SK-MEL-5 (cell line): ENCODE measurements at regions not wholly inside any gene's neighbourhood (a gene's known extent, or its start where the extent isn't known, plus 50 kb on each side); places are given as distances from the start of the nearest gene placed in this dataset.
"Not testable (repeated sequence)": the region's sequence is repeated elsewhere in the genome, so short reads cannot be mapped to it uniquely, and the experiment has no call there.

Source experiments
- DNase-seq: peaks from one replicate; pipeline ENCODE4 v3.0.0-alpha.2; 2016; ENCODE audit warnings: low read depth, low spot score
- in situ Hi-C: cut with HindIII; loops from 2 replicates; pipeline ENCODE4 v1.10.0; 2016; ENCODE audit warnings: low sequenced_read_pairs, high pct_unique_total_duplicates, low pct_unique_long_range_greater_than_20kb

DNA sequence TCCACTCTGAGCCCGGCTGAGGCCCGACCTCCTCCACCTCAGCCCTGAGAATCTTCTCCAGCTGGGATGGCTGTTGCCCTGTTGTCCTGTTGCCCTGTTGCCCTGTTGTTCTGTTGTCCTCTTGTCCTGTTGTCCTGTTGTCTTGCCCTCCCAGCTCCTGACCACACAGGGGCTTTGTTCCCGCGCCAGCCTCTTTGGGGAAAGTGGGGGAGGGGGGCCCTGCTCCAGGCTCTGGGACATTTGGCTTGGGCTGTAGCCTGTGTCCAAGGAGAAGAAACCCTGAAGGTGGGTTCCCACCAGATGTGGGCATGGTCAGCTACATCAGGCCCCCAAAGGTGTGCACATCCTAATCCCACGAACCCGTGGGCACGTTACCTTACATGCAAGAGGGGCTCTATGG is 113.5 kb upstream of the FAM20C start:
- in situ Hi-C loops, DNase-seq: not testable (repeated sequence)

DNA sequence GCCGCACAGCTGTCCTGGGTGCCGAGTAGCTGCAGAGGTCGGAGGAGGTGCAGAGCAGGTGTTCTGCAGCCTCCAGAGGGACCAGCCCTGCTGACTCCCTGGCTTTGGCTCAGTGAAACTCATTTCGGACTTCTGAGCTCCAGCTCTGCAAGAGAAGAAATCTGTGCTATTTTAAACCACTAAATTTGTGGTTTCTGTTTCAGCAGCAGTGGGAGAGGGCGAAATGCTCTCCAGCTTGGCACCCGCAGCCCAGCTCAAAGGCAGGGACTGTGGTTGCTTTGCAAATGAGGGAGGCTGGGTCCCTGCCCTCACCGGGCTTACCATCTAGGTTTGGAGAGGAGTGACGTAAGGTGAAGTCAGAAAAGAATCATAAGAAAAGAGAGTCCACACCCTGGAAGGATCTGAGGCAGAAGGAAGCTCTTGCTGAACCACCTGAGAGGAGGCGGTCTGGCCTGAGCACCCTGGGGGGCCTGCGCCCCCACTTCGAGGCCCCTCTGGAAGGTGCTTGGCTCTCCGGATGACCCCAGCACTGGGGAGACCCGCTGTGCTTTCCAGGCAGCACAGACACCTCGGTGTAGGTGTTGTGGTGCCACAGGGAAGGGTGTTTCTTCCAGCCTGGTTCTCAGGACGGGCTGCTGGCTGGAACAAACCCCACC is 112.8 kb upstream of the FAM20C start:
- in situ Hi-C loops, DNase-seq: not testable (repeated sequence)

DNA sequence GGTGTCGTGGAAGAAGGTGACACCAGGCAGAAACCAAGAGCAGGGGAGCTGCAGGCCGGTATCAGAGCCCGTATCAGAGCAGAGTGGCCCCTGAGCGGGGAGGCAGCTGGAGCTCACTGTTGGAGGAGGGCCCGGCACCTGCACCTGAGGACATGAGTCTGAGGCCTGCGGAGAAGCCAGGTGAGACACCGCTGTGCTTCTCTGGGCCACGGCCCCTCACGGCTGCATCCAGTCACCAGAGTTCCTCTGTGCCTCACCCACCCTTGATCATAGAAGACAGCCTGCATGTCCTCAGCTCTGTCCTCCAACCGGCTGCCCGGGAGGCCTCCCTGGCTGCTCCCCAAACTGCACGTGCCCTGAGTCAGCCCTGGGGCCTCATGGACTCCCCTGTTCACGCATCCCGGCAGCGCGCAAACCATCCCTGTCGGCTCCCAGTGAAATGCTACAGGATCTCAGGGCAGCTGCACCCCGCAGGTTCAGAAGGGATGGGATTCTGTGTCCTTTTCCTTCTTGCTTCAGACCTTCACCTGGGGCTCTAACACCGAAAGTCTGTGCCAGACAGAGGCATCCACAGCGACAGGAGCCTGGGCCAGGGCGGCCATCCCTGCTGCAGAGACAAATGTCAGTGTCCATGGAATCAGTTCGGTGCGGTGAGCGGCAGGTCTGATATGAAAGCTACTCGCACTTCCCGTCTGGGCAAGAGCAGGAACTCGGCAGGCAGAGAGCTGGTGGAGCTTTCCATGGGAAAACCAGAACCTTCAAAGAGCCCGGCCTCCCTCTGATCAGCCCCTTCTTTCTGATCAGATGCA is 111.9 kb upstream of the FAM20C start:
- in situ Hi-C loops = no loop called here
- DNase-seq = no peak

DNA sequence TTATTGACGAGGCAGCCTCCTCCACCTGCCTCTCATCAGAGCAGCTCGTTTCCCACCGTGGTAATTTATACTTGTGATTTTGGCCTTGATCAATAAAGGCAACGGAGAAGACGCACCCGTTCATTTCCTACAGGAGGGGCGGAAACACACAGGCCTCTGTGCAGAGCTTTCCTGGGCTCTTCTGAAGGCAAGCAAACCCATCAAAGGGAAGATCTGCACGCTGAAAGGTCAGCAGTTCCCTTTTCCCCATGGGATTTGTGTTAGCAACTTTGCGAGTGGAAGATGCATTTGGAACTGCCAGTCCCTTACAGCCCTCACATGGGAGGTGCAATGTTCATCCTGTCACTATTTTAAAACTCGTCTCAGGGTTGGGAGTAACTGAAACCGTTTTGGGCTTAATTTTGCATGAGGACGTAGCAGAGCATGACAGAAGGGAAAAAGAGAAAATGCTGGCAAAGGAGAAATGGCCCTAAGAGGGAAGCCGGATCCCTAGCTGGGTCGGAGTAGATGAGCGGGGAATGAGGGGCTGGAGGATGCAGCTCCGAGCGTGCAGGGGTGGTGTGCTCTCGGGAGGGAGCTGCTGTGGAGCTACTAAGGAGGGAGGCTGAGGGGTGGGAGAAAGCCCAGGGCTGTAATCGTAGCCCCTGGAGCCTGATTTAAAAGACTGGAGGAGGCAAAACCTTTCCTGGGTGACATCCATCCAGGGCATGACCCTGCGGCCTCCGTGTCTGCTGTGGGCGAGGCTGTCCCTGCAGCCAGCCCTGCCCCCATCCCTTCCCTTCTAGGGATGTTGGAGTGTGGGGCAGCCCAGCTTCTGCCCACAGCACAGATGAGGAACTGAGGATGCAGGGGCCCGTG is 111.1 kb upstream of the FAM20C start:
- DNase-seq = no peak

DNA sequence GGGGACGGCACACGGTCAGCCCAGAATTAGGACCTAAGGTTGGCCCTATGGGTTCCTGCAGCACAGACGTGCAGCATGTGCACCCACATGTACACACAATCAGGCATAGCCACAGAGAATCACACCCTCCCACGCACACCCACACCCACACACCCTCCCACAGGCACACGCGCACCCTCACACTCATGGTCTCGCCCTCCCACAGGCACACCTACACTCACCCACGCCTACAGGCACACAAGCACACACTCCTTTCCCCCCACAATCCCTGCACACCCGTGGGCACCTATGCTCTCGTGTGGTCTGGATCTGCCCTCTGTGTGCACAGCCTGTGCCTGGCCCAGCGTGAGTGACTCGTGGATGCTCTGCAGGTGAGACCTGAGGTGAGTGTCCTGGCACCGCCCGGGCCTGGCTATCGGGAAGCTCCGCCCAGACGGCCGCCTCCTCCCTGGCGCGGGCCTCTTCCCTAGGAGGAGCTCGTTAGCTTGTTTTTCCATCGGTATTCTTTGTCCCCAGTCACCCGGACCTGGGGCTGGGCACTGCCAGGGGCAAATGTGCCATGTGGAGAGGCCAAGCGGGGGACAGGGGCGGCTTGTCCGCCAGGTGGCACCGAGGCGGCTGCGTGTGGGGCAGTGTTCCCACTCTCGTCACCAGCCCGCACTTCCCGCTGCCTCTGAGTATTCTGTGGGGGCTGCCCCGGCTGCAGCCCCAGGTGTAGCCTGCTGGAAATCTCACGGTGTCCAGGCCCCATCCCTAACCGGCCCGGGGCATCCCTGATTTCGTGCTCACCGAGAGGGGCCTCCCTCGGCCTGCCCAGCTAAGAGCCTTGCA is 110.2 kb upstream of the FAM20C start:
- no peak for DNase-seq
- in situ Hi-C loops = no loop called here

More for the DNA sequence above, 111.1 kb upstream of the FAM20C start:
- in situ Hi-C loops = no loop called here

DNA sequence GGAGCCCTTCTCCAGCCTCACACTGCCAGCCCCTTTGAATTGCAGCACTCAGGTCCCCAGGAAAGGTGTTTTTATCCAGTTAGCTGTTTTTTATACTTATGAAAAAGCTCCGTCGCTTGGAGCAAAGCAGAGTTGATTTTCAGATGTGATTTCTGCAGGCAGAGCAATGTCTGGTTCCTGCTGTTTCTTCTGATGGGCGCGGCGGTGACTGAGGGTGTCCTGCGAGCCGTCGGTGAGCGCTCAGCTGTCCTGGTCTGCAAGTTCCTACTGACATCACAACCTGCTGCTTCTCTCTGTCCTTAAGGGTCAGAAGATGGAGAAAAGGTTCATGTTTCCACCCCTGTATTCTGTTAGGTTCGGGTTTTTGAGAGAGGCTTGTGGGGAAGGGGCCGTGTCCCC is 109.6 kb upstream of the FAM20C start:
- DNase-seq = no peak

DNA sequence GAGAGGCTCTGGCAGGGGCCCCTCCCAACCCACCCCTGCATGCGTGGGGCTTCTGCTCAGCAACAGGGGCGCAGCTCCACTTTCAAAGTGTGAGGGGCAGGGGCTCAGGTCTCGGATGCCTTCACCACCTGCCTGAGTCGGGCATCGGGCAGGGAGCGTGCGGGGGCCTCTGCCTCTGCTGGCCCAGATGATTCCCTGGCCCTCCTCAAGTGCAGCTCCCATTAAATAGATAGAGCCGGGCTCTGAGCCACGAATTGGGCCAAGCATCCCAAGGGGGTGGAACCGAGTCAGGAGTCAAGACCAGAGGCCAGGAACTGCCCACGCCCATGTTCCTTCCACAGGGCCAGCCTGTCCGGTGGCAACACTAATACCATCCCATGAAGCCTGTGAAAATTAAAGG is 108.9 kb upstream of the FAM20C start:
- DNase-seq = no peak

More for the DNA sequence above, 109.6 kb upstream of the FAM20C start:
- in situ Hi-C loops = no loop called here

DNA sequence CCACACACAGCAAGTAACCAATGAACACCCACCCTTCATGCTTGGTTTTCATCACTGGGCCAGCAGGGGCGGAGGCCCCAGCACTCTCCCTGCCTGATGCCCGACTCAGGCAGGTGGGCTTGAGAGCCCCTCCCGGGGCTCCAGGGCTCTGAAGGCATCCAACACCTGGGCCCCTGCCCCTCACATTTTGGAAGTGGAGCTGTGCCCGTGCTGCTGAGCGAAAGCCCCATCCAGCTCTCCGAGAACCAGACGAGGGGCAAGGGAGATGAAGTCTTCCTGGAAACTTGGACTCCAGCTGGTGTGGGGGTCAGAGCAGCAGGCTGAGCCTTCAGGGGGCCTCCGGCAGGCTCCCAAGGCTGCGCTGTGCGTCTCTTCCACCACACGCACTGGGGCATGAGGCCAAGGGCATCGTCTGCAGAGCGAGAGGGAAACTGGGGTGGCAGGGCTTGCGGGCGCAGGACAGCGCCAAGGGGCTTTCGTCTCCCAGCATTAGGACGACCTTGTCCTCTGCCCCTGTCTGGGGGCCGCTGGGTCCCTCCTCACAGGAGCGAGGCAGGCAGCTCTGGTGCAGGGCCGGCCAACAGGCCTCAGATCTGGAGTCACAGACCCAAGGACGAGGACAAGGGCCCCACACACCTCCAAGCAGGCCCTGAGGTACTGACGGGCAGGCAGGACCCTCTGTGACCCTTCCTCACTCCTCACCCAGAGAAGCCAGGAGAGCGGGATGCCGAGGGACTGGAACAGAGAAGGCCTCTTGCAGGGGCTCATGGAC is 108.3 kb upstream of the FAM20C start:
- DNase-seq = no peak
- in situ Hi-C loops = no loop called here

More for the DNA sequence above, 108.9 kb upstream of the FAM20C start:
- in situ Hi-C loops = no loop called here

DNA sequence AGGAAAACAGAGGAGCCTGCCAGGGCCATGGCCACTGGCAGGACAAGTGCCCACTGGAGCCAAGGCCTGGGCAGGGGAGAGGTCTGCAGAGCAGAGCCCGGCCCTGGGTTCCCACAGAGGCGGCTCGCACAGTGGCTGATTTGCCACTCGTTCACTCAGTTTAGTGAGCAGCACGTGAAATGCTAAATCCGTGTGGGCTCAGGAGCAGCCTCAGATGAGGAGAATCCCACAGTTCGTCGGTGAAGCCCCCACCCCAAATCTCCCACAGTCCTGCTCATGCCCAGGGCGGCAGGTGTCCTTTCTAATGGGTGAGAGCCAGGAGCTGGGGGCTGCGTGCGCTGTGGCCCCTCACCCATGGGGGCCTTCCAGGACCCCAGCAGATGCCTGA is 107.7 kb upstream of the FAM20C start:
- in situ Hi-C loops = no loop called here

DNA sequence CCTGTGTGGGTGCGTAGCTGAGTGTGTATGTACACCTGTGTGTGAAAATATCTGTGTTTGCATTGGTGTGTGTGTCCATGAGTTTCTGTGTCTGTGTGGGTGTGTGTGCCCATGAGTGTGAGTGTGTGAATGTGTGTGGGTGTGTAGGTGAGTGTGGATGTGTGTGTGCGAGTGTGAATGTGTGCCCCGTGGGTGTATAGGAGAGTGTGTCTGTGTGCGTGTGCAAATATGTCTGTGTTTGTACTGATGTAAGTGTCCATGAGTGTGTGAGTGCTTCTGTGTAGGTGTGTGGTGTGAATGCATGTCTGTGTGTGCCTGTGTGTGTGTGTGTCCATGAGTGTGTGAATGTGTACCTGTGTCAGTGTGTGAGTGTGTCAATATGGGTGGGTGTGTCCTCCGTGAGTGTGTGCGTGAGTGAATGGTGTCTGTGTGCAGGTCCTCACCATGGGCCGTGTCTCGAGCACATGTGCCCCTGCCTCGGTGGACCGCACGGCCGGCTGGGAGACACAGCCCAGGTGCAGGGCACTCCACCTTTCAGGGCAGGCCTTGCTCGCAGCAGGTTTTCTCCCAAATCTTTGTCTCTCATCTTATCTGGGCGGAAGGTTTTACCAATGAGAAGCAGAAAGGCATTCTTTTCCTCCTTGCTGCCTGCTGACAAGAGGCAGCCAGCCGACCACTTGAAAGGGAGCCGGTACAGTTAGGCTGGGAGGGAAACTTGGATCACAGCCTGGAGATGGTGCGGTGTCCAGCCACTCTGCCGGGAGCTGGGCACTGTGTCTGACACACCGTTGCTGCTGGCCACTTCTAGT is 107.1 kb upstream of the FAM20C start:
- no peak for DNase-seq
- in situ Hi-C loops = no loop called here

More for the DNA sequence above, 107.7 kb upstream of the FAM20C start:
- no peak for DNase-seq

DNA sequence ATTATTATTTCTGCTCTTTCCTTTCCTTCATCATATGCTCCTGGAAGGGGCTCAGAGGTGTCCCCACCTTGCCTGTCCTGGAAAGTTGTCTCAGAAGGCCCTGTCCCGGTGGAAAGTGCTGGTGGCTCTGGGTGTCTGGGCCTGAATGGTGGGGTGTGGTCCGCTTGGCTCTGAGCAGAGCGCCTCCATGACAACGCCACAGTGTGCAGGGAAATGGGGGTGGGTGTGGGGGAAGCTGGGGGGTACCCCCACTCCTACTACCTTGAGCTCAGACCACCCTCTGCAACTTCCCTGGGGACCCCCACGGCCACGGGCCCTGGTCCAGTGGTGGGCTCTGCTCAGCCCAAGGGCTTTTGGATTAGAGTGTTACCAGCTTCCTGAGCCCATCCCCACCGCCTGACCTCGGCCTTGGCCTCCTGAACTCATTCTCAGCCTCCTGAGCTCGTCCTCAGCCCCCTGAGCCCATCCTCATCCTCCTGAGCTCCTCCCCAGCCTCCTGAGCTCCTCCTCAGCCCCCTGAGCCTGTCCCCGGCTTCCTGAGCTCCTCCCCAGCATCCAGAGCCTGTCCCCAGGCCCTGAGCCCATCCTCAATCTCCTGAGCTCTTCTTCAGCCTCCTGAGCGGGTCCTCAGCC is 106.4 kb upstream of the FAM20C start:
- no peak for DNase-seq

DNA sequence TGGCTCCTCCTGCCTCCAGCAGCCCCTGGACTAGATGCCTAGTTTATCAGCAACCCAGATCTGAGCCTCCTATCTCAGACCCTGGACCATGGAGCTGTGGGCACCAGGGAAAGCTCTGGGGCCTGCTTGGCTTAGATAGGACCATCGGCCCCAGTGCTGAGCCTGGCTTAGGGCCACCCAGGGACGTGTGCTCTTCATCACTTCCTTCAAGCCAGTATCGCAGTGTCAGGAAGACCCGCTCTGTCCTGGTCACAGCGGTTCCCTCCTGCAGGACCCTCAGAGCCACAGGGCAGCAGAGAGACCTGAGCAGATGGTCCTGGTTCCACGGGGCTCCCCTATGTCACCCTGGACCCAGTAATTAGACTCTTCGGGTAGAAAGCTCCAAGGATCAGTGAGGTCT is 105.7 kb upstream of the FAM20C start:
- no peak for DNase-seq
- in situ Hi-C loops = no loop called here

More for the DNA sequence above, 106.4 kb upstream of the FAM20C start:
- in situ Hi-C loops = no loop called here

DNA sequence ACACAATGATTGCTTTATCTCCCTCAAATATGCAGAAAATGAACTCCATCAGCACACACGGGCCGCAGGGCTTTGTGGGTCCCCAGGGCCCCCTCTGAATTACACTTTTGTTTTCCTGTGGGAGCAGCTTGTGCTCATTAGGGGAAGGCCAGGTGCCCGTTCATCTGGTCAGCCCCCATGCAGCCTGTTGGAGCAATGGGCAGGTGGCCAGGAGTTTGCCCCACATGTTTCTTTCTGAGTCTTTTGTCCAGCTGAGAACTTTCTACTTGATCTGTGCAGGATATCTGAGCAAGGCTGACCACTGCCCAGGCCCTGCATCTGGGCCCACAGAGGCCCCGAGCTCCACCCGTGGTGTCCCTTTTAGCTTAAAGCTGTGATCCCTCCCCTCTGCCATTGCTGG is 105.3 kb upstream of the FAM20C start:
- DNase-seq = peak; percentile 23
- in situ Hi-C loops = no loop called here

DNA sequence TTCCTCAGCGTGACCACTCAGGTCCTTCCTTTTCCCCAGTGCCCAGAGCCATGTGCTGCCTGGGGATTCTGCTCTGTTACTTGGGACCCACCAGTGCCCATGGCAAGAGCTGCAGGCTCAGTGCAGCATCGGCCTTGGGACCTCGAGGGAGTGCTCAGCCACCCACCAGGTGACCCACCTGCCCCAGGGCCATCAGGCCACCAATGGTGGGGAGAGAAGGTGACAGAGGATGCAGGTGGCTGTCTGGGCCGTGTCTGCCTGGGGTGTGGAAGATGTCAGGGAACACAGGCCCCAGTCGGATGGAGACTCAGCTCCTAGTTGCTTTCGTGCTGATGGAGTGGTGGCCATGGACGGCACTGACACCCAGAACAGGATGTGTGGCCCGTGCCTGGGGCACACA is 104.7 kb upstream of the FAM20C start:
- in situ Hi-C loops = no loop called here
- no peak for DNase-seq

DNA sequence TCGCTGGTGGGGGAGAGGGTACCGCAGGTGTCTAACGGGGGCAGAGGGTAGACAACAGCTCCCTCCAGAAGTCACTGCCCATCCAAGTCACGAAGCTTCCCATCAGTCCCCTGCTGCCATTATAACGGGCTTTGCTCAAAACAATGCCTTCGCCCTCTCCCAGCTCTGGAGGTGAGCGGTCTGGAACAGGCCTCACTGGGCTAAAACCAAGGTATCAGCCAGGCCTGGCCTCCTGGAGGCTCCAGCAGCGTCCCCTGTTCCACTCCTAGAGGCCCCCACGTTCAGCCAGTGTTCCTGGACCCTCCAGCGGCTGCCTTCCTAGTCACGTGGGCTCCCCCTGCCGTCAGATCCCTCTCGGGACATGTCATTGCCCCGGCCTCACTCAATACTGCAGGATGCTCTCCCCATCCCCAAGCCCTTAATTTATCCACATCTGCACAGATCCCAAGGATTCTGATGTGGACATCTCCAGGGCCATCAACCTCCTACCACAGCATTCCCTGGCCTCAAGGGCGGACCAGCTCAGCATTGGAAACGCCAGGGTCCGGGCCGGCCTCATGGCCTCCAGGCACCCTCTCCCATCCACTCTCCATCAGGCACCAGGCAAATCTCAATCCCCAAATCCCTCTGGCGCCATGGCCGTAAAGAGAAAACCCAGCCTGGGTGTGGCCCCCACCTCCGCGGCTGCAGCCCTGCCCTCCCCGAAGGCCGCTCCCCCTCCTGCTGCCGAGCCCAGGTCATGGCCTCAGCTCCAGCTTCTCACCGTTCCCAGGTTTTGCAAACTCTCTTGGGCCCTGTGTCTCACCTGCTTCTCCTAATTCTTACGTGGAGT is 104.1 kb upstream of the FAM20C start:
- in situ Hi-C loops = no loop called here

More for the DNA sequence above, 104.1 kb upstream of the FAM20C start:
- no peak for DNase-seq
